AG10803 (cell line): ENCODE measurements at regions not wholly inside any gene's neighbourhood (a gene's known extent, or its start where the extent isn't known, plus 50 kb on each side); places are given as distances from the start of the nearest gene placed in this dataset.
A peak's percentile ranks its signal among the peaks of the same experiment; 100 is the strongest.

ENCODE experiments used
- DNase-seq: peaks from one replicate; pipeline ENCODE4 v3.0.0; 2010; ENCODE audit warnings: low read depth
- H3K4me3 ChIP-seq: 2 replicates; pipeline ENCODE4 v1.5.1; 2011; ENCODE audit warnings: mild to moderate bottlenecking, low read length, control low read depth
- CTCF ChIP-seq: conservative IDR thresholded peaks from 2 replicates; pipeline ENCODE4 v1.5.1; 2011; ENCODE audit warnings: mild to moderate bottlenecking, low read length, control low read depth, inconsistent platforms

DNA sequence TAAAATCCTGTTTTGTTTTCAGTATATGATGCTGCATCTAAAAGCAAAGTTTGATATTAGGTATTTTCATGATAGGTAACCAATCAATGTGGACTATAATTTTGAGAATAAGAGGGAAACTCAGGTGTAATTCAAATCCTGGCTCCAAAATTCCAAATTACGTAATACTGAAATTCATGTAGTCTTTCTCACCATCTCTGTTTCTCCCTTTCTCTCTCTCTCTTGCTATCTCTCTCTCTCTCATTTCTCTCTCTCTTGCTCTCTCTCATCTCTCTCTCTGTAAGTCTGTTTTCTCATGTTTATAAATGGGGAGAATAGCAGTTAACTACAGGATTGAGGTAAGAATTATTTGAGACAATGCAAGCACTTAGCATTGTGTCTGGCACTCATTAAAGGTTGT is 401.1 kb upstream of the TLE4 start:
- H3K4me3 ChIP-seq: no peak overlapping the region
- DNase-seq: no peak
- TF ChIP-seq CTCF: no peak

- no peak for TF ChIP-seq CTCF
- DNase-seq: no peak
- H3K4me3 ChIP-seq: no peak overlapping the region
These were observed 397.8 kb upstream of the TLE4 start for GRCh38 chr9:79173932-79174331.

GRCh38 chr9:79176014-79176697 is 395.6 kb upstream of the TLE4 start:
- no peak for TF ChIP-seq CTCF
- no peak overlapping the region for H3K4me3 ChIP-seq
- DNase-seq: no peak

DNA sequence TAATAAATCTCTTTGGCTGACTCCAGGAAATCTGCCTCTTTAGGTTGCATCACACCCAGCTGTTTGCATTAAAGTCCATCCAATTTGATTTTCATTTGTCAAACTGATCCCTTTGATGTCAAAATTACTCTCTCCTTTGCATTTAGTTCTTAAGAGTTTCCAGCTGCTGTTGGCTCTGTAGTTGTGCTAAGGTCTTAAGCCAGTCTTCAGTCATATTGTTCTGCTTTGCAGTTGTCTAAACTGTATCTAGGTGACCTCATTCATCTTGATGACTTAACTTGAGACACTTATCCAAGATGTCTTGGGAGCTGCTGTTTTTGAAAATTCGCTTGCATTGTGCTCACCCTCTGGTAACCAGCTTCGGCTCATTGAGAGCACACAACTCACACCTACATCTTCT is 386.9 kb upstream of the TLE4 start:
- no peak for TF ChIP-seq CTCF
- peak; percentile 28 for DNase-seq
- H3K4me3 ChIP-seq: no peak overlapping the region

- no peak overlapping the region for H3K4me3 ChIP-seq
- no peak for TF ChIP-seq CTCF
- DNase-seq: peak; percentile 91
These were observed 385.9 kb upstream of the TLE4 start for GRCh38 chr9:79185866-79186265.

- peak; percentile 61 for DNase-seq
These were observed 382.2 kb upstream of the TLE4 start for GRCh38 chr9:79189511-79189924.

More at GRCh38 chr9:79189511-79189924, 382.2 kb upstream of the TLE4 start:
- H3K4me3 ChIP-seq: no peak overlapping the region
- TF ChIP-seq CTCF: peak; percentile 4; the same call in 1 of the 2 replicates
